ENCODE measurements at regions not wholly inside any gene's neighbourhood (a gene's known extent, or its start where the extent isn't known, plus 50 kb on each side); places are given as distances from the start of the nearest gene placed in this dataset.

- TF ChIP-seq JUN (IDR thresholded peaks at IDR 0.05; ENCODE audit: borderline replicate concordance, low read depth, low read length), result no peak
- no peak for TF ChIP-seq JUN (CRISPR knock-in tag; IDR thresholded peaks at IDR 0.05; ENCODE audit: borderline replicate concordance)
- TF ChIP-seq, protein P1, sequence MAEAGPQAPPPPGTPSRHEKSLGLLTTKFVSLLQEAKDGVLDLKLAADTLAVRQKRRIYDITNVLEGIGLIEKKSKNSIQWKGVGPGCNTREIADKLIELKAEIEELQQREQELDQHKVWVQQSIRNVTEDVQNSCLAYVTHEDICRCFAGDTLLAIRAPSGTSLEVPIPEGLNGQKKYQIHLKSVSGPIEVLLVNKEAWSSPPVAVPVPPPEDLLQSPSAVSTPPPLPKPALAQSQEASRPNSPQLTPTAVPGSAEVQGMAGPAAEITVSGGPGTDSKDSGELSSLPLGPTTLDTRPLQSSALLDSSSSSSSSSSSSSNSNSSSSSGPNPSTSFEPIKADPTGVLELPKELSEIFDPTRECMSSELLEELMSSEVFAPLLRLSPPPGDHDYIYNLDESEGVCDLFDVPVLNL (CRISPR knock-in tag; IDR thresholded peaks at IDR 0.05; ENCODE audit: low read depth), result no peak
- no peak for TF ChIP-seq KAT7 (CRISPR knock-in tag; IDR thresholded peaks at IDR 0.05; ENCODE audit: borderline replicate concordance)
- no peak for TF ChIP-seq SMARCA5 (IDR thresholded peaks at IDR 0.05)
- no peak for TF ChIP-seq CCNT2 (IDR thresholded peaks at IDR 0.05; ENCODE audit: borderline replicate concordance, extremely low read depth, insufficient read length, low read depth, low read length)
- no peak for TF ChIP-seq IRF2 (CRISPR knock-in tag; IDR thresholded peaks at IDR 0.05)
Measured at GRCh38 chr2:8498994-8499393, 182.9 kb upstream of the ID2 start.

Measured in K562 (cell line).